ENCODE measurements at regions not wholly inside any gene's neighbourhood (a gene's known extent, or its start where the extent isn't known, plus 50 kb on each side); places are given as distances from the start of the nearest gene placed in this dataset.

GRCh38 chr11:19336331-19336730, 95.6 kb upstream of the E2F8 start:
- DNase-seq (ENCODE audit: low spot score) = no peak

GRCh38 chr11:19332476-19332875, 91.7 kb upstream of the E2F8 start:
- no peak for DNase-seq (ENCODE audit: low spot score)

DNA sequence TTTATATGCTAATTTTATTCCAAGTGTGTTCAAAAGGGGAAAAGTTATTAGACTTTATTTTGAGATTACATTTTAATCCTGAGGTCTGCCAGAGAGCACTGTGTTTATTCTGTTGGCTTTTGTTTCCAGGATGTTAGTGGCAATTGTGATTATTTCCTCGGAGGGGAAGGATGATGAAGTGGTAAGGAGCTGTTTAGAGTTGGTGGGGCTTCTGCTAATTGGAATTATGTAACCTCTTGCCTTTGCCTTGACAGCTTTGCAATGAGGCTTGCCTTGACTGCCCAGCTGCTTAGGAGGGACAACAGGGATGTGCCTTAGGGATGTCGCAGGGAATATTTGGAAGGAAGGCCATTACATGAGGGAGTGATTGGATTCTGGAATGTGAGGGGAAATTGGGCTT, 89.7 kb upstream of the E2F8 start:
- DNase-seq (ENCODE audit: low spot score) = no peak

GRCh38 chr11:19329970-19330369, 89.2 kb upstream of the E2F8 start:
- DNase-seq (ENCODE audit: low spot score) = no peak

GRCh38 chr11:19328586-19329311, 88.0 kb upstream of the E2F8 start:
- DNase-seq (ENCODE audit: low spot score) = no peak

GRCh38 chr11:19327280-19327679, 86.5 kb upstream of the E2F8 start:
- DNase-seq (ENCODE audit: low spot score) = no peak

- peak; percentile 31 for DNase-seq (ENCODE audit: low spot score)
These were observed 85.8 kb upstream of the E2F8 start for GRCh38 chr11:19326499-19326898.

GRCh38 chr11:19323502-19323901, 82.8 kb upstream of the E2F8 start:
- DNase-seq (ENCODE audit: low spot score) = no peak

GRCh38 chr11:19321351-19321750, 80.6 kb upstream of the E2F8 start:
- DNase-seq (ENCODE audit: low spot score) = no peak

DNA sequence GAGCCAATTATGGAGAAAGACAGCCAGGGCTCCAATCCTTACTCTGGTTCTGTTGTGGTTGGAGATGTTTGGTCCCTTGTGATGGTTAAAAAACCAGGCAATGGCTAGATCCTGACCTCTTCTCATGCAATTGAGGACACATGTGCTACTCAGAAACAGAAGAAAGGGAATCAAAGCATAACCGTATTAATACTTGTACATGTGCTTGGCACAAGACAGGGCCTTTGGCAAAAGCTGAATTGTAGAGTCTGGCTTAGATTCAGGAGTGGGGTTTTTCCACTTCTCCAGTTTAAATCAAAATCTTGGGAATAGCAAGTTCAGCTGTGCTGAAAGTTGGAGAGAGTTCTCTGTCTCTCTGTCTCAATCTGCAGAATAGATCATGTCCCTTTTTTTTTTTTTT, 80.1 kb upstream of the E2F8 start:
- no peak for DNase-seq (ENCODE audit: low spot score)

DNA sequence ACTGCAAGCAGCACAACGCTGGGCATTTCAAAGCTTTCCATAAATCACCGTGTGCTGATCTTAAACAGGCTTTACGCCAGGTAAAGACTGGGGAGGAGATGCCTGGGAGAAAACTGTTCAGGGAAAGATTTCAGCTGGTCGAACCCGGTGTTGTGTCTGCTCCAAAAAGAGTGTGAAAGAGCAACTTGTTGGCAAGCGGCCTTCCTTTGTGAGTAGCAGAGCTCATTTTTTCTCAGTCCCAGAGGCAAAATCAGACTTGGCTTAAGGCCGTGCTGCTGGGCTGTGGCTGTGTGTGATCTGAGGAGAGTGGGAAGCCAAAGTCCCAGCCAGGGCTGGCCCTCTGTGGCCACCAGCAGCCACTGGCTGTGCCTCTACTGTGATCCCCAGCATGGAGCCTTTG, 75.7 kb upstream of the E2F8 start:
- DNase-seq (ENCODE audit: low spot score) = no peak

GRCh38 chr11:19315511-19315910, 74.8 kb upstream of the E2F8 start:
- DNase-seq (ENCODE audit: low spot score) = no peak

GRCh38 chr11:19313140-19313539, 72.4 kb upstream of the E2F8 start:
- DNase-seq (ENCODE audit: low spot score) = no peak

DNA sequence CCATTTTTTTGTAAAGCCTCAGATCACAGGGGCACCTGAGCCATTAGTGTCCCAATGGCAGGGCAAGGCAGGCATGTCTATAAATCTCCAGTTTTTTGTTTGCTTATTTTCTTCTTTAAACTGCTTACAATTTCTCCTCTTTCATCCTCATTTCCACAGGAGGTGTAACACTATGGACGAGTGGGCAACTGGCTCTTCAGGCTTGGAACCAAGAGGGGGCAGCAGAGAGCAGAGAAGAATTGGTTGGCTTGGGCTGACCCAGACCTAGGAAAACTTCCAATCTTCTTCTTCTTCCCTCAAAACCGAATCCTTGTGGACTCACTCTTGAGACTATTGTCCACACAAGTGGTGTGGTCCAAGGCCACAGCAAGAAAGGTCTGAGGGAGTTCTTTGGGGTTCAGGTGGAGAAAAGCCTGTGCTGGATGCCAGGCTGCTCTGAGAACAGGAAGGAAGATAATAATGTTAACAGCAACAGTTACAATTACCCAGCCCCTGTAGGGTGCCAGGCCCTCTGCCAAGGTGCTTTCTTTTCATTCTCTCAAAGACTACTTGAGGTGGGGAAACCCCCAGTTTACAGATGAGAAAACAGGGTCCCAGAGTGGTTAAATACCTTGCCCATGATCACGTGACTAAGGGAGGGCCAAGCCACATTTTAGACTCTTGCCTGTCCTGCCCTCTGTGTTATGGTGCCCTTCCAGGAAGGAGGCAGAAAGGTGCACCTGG, 70.7 kb upstream of the E2F8 start:
- peak; percentile 65 for DNase-seq (ENCODE audit: low spot score)

GRCh38 chr11:19307498-19307897, 66.8 kb upstream of the E2F8 start:
- no peak for DNase-seq (ENCODE audit: low spot score)

DNA sequence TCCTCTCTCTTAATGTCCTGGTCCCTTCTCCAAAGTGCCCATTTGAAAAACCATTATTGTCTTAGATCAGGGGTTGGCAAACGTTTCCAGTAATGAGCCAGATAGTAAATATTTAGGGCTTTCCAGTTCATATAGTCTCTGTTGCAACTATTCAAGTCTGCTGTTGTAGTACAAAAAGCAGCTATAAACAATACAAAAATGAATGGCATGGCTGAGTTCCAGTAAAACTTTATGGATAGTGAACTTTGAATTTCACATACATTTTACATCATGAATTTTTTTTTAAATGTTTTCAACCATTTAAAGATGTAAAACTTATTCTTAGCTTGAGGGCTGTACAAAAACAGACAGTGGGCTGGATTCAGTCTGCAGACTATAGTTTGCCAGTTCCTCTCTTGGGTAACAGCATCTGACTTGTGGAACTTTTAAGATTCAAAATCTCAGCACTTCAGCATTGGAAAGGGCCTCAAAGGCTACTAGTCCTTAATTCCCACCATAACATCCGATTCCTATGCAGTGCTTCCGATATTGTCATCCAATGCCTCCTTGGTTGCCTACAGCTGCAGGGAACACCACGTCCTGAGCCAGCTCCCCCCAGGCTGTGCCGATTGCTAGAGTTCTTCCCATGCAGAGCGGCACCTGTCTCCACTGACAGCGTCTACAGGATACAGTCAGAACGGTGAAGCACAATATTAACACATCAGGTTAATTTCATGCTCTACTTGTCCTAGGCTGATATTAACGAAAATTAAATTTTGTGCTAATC, 65.6 kb upstream of the E2F8 start:
- DNase-seq (ENCODE audit: low spot score) = no peak

GRCh38 chr11:19301361-19301760, 60.6 kb upstream of the E2F8 start:
- DNase-seq (ENCODE audit: low spot score) = no peak

DNA sequence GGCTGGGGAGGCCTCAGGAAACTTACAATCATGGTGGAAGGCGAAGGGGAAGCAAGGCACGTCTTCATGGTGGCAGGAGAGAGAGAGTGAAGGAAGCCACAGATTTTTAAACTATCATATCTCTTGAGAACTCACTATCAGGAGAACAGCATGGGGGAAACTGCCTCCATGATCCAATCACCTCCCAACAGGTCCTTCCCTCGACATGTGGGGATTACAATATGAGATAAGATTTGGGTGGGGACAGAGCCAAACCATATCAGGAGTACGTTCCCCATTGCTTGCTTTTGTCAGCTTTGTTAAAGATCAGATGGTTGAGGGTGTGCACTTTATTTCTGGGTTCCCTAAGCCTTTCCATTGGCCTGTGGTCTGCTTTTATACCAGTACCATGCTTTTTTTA, 53.7 kb upstream of the E2F8 start:
- DNase-seq (ENCODE audit: low spot score) = no peak

DNA sequence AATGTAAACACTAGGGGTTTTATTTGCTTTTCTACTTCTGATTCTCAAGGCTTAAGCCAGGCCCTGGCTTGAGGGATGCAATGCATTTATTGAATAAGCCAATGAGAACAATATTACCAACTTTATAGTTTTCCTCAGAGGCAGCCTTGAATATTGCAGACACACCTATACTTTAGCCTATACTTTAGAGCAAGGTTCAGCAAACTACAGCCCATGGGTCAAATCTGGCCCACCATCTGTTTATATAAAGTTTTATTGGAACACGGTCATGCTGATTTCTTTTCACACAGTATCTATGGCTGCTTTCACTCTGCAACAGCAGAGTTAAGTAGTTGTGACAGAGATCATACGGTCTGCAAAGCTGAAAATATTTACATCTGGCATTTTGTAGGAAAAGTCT, 50.3 kb upstream of the E2F8 start:
- DNase-seq (ENCODE audit: low spot score) = no peak
